SH-SY5Y (cell line): ENCODE measurements at regions not wholly inside any gene's neighbourhood (a gene's known extent, or its start where the extent isn't known, plus 50 kb on each side); places are given as distances from the start of the nearest gene placed in this dataset.

Experiments
- GATA2 ChIP-seq: IDR thresholded peaks from 2 replicates; pipeline ENCODE4 v1.6.1; 2011; ENCODE audit warnings: mild to moderate bottlenecking, low read depth, low read length
- GATA3 ChIP-seq: IDR thresholded peaks from 2 replicates; pipeline ENCODE4 v1.6.1; 2011; ENCODE audit warnings: low read depth, mild to moderate bottlenecking, low read length, moderate library complexity

DNA sequence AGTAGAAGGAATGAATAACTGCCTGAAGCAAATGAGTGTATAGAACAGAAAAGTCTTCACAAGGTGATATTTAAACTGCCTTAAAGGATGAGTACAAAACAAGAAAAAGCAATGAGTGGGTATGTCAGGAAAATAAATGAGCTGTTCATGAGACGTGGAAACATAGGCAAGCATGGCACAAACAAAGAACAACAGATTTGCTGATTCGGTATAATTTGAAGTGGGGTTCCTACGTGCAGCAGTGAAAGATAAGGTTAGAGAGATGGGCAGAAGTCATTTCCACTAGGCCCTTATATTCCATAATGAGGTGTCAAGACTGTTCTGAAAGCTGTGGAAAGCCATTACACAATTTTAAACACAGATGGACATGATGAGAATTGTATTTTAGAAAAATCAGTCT, 506.6 kb downstream of the KLHL13 start:
- TF ChIP-seq GATA3, result no peak
- TF ChIP-seq GATA2, result no peak

GRCh38 chrX:117607561-117607960, 509.0 kb downstream of the KLHL13 start:
- TF ChIP-seq GATA3 (no peak), GATA2 (no peak)

DNA sequence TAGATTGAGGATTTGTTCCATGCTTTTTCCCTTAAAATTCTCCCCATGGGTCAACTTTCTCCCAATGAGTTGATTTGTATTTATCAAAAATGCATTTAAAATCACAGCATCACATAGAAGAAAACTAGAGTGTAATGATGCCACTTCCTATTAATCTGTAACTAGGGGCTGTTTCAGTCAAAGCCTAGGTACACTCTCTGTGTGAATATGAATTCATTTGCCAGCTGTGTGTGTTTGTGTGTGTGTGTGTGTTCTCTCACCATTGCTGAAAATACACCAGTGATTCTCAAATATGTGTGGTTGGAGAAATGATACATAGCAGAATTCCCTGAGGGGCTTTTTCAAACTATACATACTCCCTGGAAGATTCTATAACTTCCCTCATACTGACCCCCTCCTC, 546.5 kb downstream of the KLHL13 start:
- no peak for TF ChIP-seq GATA3
- TF ChIP-seq GATA2, result no peak

GRCh38 chrX:117568238-117568637, 548.4 kb downstream of the KLHL13 start:
- TF ChIP-seq GATA2 (no peak), GATA3 (no peak)

DNA sequence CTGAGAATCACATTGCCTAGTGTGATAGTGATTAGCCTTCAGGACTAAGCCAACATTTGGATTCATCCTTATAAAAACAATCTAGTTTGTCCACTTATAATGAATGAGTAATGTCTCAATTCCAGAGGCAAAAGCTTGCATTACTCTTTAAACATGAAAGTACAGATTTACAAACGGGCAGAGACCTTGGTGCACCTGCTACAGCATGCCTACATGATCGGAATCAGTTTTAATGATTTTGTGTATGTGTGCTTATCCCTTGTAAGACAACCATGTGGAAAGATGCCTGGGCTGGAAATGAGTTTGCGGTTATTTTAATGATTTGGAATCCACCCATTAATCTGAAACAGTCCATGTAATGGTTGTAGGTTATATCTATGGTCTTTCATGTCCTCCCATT, 572.7 kb downstream of the KLHL13 start:
- no peak for TF ChIP-seq GATA2
- no peak for TF ChIP-seq GATA3

DNA sequence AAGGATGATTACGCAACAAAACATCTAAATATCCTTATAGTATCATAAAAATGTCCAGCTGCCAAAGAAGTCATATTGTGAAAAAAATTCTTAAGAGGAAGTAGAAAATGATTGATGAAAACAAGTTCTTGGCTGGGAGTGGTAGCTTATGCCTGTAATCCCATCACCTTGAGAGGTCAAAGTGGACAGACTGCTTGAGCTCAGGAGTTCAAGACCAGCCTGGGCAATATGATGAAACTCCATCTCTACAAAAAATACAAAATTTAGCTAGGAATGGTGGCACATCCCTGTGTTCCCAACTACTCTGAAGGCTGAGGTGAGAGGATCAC, 577.6 kb downstream of the KLHL13 start:
- TF ChIP-seq GATA2 (no peak), GATA3 (no peak)

- TF ChIP-seq GATA3 (no peak), GATA2 (no peak)
Measured at GRCh38 chrX:117538178-117539089, 578.2 kb downstream of the KLHL13 start.

DNA sequence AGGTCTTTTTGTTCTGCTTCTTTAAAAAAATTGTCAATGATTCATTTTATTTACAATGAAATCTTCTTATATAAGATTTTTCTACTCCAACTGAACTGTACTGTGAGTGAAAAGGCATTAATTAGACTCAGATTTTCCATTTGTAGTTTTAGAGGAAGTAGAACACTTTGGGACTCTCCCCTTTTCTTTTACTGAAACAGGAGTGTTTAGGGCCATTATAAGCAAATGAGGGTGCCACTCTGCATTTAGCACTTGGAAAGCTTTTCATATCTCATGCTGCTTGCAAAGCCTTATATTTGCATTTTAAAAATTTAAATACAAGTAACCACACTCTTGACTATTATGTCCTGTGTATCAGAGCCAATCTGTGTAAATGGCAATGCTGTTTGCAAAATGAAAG, 584.3 kb downstream of the KLHL13 start:
- TF ChIP-seq GATA3 (no peak), GATA2 (no peak)

DNA sequence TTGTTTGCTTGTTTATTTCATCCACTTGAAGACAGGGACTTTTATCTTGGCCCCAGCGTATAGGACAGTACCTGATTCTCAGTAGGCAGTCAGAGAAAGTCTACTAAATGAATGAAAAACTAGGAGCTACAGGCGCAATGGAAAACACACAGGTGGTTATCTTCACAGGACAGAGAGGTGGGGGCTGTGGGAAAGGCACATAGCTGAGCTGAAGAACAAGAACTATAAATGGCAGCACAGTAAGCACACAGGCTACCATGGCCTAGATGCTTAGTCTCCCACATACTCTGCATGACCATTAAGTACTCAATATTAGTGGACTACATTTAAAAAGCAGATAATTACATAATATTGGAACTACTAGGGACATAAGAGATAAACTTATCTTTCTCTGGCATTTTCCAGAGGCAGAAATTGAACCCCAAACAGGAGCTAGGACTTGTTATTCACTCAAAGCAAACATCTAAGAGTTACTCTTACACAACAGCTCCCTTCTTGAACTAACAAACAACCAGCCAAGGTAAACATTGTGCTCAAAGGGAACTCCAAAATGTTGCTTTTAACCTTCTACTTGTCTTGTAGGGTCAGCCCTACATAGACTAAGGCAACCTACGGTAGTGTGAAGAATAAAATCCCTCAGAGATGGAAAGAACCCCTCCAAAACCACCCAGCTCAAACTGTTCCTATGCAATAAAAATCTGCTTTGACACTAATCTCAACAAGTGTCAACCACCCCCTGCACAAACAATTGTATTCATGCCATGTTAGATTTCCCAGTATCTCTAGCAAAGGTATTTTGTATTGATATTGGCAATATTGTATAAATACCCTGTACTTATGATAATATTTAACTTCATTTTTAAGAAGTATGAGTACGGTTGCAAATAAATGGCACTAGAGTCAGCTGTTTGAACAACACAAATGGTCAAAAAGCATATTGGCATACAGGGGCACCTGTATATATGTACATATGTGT, 593.6 kb downstream of the KLHL13 start:
- TF ChIP-seq GATA2, result no peak
- TF ChIP-seq GATA3, result no peak

DNA sequence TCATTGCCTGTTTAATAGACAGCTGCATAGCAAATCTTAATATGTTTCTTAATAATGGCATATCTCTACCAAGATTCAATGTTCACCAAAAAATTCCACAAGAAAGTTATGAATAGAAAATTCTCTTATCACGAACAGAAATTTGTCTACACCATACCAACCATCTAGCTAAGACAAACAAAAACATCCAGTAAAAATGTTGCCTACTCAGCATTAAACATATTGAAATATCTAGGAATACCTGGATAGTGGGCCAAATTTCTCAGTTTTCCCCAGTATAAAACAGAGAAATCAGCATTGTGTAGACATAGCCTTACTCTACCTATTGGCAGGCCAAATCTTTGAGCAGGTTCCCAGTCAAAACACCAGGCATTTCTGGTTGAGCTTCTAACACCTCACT, 598.6 kb downstream of the KLHL13 start:
- TF ChIP-seq GATA2 (no peak), GATA3 (no peak)

DNA sequence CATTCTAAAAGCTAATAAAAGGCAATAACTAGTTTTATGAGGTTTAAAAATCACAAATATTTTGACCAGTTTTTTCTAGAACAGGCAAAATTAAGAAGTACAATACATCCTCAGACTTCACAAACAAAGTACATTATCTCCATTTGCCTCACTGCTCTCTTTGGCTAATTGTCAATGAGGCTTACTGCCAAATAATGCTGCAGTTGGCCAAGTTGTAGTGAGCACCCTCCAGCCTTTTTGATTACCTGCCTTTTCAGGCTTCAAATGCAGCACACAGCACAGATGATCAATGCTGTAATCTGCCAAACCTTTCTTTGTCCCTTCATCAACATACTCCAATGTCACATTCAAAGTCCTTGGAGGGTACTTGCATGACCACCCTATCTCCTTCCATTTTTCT, 605.2 kb downstream of the KLHL13 start:
- no peak for TF ChIP-seq GATA3
- TF ChIP-seq GATA2, result no peak

GRCh38 chrX:117510453-117510852, 606.2 kb downstream of the KLHL13 start:
- TF ChIP-seq GATA3 (no peak), GATA2 (no peak)

GRCh38 chrX:117508021-117508420, 608.6 kb downstream of the KLHL13 start:
- no peak for TF ChIP-seq GATA2
- no peak for TF ChIP-seq GATA3

GRCh38 chrX:117487421-117487820, 629.2 kb downstream of the KLHL13 start:
- no peak for TF ChIP-seq GATA2

DNA sequence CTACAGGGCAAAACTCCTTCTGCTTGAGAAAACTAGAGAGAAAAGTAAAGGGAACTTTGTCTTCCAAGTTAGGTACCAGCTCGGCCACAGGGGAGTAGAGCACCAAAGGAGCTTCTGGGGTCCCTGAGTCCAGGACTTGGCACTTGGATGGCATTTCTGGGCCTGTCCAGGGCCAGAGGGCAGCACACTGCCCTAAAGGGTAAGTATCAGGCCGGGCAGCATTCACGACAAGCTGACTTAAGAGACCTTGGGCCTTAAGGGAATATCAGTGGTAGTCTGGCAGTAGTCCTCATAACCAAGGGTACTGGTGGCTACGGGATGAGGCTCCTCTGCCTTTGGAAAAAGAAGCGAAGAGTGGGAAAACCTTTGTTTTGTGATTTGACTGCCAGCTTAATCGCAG, 632.7 kb downstream of the KLHL13 start:
- TF ChIP-seq GATA3 (no peak), GATA2 (no peak)
